ENCODE measurements at regions not wholly inside any gene's neighbourhood (a gene's known extent, or its start where the extent isn't known, plus 50 kb on each side); places are given as distances from the start of the nearest gene placed in this dataset.

DNA sequence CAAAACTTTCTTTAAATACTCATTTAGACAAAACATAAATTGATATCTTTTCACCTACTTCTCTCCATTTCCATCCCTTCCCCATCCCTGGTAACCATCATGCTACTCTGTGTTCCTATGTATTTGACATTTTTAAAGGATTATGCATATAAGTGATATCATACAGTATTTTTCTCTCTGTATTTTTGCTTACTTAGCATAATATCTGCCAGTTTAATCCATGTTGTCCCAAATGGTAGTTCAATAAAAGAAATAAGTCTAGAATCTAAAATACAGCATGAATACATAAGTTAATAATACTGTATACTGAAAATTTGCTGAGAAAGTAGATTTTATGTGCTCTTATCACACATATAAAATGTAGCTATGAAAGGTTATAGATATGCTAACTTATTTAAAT, 190.3 kb upstream of the NAV3 start:
- ATAC-seq (ENCODE audit: low FRiP score) (no peak), DNase-seq (ENCODE audit: low spot score) (no peak)
- no peak for TF ChIP-seq CTCF (IDR thresholded peaks at IDR 0.05)

GRCh38 chr12:77630790-77631445, 199.8 kb upstream of the NAV3 start:
- ATAC-seq (ENCODE audit: low FRiP score) (no peak), DNase-seq (ENCODE audit: low spot score) (no peak)
- TF ChIP-seq CTCF (IDR thresholded peaks at IDR 0.05): no peak

- ATAC-seq (ENCODE audit: low FRiP score) (no peak), DNase-seq (ENCODE audit: low spot score) (no peak)
- TF ChIP-seq CTCF (IDR thresholded peaks at IDR 0.05): no peak
These were observed 200.3 kb upstream of the NAV3 start for GRCh38 chr12:77630344-77630743.

- ATAC-seq (ENCODE audit: low FRiP score): no peak
- no peak for DNase-seq (ENCODE audit: low spot score)
- TF ChIP-seq CTCF (IDR thresholded peaks at IDR 0.05): no peak
These were observed 201.6 kb upstream of the NAV3 start for GRCh38 chr12:77629141-77629540.

GRCh38 chr12:77625441-77625840, 205.3 kb upstream of the NAV3 start:
- no peak for TF ChIP-seq CTCF (IDR thresholded peaks at IDR 0.05)
- peak; percentile 82 for ATAC-seq (ENCODE audit: low FRiP score)
- no peak for DNase-seq (ENCODE audit: low spot score)

DNA sequence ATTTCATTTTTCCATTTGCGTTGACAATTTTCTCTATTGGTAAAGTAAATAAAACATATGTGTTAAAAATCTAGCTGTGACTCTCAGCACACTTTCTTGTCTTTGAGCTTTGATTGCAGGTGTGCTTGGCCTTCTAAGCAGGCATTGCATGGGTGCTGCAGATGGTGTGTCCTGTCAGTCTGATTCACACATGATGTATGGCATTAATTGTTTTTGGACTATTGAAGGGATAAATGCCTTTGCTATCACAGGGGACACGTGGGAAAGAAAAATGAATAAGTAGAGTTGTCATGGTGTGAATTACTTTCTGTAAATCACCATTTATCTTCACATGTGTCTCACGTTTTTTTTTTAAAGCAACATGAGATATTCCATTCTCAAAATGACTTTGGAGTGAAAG, 211.3 kb upstream of the NAV3 start:
- no peak for DNase-seq (ENCODE audit: low spot score)
- TF ChIP-seq CTCF (IDR thresholded peaks at IDR 0.05): no peak
- no peak for ATAC-seq (ENCODE audit: low FRiP score)

DNA sequence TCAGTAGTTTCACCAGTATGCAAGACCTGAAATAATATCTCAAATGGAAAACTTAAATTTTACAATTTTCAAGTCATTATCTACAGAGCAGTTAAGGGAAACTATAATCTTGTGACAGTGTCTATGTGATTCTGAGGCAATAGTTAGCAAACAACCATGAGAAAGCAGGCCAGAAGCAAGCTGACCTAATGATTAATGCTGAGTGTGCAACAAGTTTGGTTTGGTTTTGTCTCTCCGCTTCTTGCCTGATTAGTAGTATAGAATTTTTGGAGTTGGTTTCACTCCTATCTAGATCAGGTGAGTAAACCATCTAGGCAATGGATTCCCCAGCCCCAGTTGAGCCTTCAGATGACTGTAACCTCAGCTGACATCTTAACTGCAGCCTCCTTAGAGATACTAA, 212.9 kb upstream of the NAV3 start:
- DNase-seq (ENCODE audit: low spot score): no peak
- TF ChIP-seq CTCF (IDR thresholded peaks at IDR 0.05): no peak
- ATAC-seq (ENCODE audit: low FRiP score): no peak

Measured in omental fat pad (tissue), 3 donors.